DND-41 (cell line): ENCODE measurements at regions not wholly inside any gene's neighbourhood (a gene's known extent, or its start where the extent isn't known, plus 50 kb on each side); places are given as distances from the start of the nearest gene placed in this dataset.

ENCODE experiments used
- CTCF ChIP-seq: IDR thresholded peaks from 2 replicates; pipeline ENCODE4 v1.5.1; 2012; ENCODE audit warnings: borderline replicate concordance, low read length, moderate library complexity, mild to moderate bottlenecking; ENCODE audit not compliant: poor library complexity, severe bottlenecking; ENCODE audit errors: extremely low read depth
- EZH2 ChIP-seq: IDR thresholded peaks from 3 replicates; pipeline ENCODE4 v1.6.1; 2012; ENCODE audit warnings: borderline replicate concordance, low read depth, mild to moderate bottlenecking, moderate library complexity, low read length, inconsistent platforms; ENCODE audit not compliant: severe bottlenecking

DNA sequence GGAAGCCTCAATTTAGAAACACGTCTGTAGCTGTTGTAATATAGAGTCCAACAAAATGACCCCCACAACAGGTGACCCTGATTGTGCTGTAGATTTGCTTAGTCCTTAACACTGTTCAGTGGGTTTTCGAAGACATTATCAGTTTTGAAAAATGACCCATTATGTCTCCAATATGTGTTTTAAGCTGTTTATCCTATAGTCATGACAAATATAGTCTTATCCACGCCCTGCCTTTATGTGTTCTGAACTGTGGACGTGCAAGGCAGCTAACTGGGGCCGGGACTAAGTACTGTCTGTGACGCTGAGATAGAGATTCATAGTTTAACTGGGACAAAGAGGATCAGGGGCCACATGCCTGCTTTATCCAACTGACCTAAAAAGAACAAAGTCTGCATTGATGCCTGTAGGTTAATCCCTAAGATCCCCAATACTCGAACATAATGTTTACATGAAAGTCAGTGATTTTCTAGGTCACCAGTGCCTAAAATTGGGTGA is 192.4 kb downstream of the CD83 start:
- no peak for TF ChIP-seq CTCF
- TF ChIP-seq EZH2, result no peak
